DMS79 treated with DMSO at 0.1 percent for 48 hours (cell line): ENCODE measurements at regions not wholly inside any gene's neighbourhood (a gene's known extent, or its start where the extent isn't known, plus 50 kb on each side); places are given as distances from the start of the nearest gene placed in this dataset.

Source experiments
- DNase-seq: peaks from one replicate; lab custom pipeline; 2025; lab: John Stamatoyannopoulos, UW

- DNase-seq = no peak
Observed at GRCh38 chr21:28234326-28234725, 758.4 kb downstream of the LTN1 start.

- DNase-seq = no peak
Observed at GRCh38 chr21:28233536-28234220, 759.0 kb downstream of the LTN1 start.

- DNase-seq = no peak
Observed at GRCh38 chr21:28230559-28230958, 762.1 kb downstream of the LTN1 start.

- no peak for DNase-seq
Observed at GRCh38 chr21:28229814-28230213, 762.9 kb downstream of the LTN1 start.

GRCh38 chr21:28228636-28228995 is 764.1 kb downstream of the LTN1 start:
- DNase-seq = no peak

GRCh38 chr21:28227881-28228635 is 764.6 kb downstream of the LTN1 start:
- no peak for DNase-seq

GRCh38 chr21:28226563-28226962 is 766.1 kb downstream of the LTN1 start:
- no peak for DNase-seq

GRCh38 chr21:28224191-28224726 is 768.4 kb downstream of the LTN1 start:
- DNase-seq = no peak

- DNase-seq = no peak
Observed at GRCh38 chr21:28221984-28222383, 770.7 kb downstream of the LTN1 start.

- DNase-seq = no peak
Observed at GRCh38 chr21:28220680-28221079, 772.0 kb downstream of the LTN1 start.

GRCh38 chr21:28216976-28217523 is 775.6 kb downstream of the LTN1 start:
- no peak for DNase-seq

- DNase-seq = no peak
Observed at GRCh38 chr21:28215214-28215954, 777.3 kb downstream of the LTN1 start.

GRCh38 chr21:28214786-28215185 is 777.9 kb downstream of the LTN1 start:
- DNase-seq = no peak

GRCh38 chr21:28213261-28213660 is 779.4 kb downstream of the LTN1 start:
- no peak for DNase-seq

- DNase-seq = no peak
Observed at GRCh38 chr21:28212061-28212460, 780.6 kb downstream of the LTN1 start.

- DNase-seq = no peak
Observed at GRCh38 chr21:28207436-28208173, 785.1 kb downstream of the LTN1 start.

GRCh38 chr21:28200726-28201125 is 792.0 kb downstream of the LTN1 start:
- no peak for DNase-seq

GRCh38 chr21:28196981-28197380 is 795.7 kb downstream of the LTN1 start:
- DNase-seq = no peak

- DNase-seq = no peak
Observed at GRCh38 chr21:28193189-28193588, 799.5 kb downstream of the LTN1 start.

- DNase-seq = no peak
Observed at GRCh38 chr21:28186604-28187003, 806.1 kb downstream of the LTN1 start.

- no peak for DNase-seq
Observed at GRCh38 chr21:28181730-28182129, 810.9 kb downstream of the LTN1 start.

GRCh38 chr21:28179136-28179535 is 813.5 kb downstream of the LTN1 start:
- no peak for DNase-seq
